Upper lobe of right lung (tissue), 1 donor: ENCODE measurements at regions not wholly inside any gene's neighbourhood (a gene's known extent, or its start where the extent isn't known, plus 50 kb on each side); places are given as distances from the start of the nearest gene placed in this dataset.

Source experiments
- ATAC-seq: fragments of 200-7000 bp; cut with Tn5 transposase; one replicate; pipeline ENCODE4 v1.9.1; 2020; ENCODE audit warnings: mild to moderate bottlenecking, moderate library complexity
- DNase-seq: peaks from one replicate; pipeline ENCODE4 v3.0.0-alpha.2; 2020
- H3K27ac ChIP-seq: fragments of 200-600 bp; one replicate; pipeline ENCODE4 v1.8.0; 2022
- H3K27me3 ChIP-seq: fragments of 200-600 bp; one replicate; pipeline ENCODE4 v1.8.0; 2022; ENCODE audit warnings: mild to moderate bottlenecking
- H3K36me3 ChIP-seq: fragments of 200-600 bp; one replicate; pipeline ENCODE4 v1.8.0; 2022
- H3K4me1 ChIP-seq: fragments of 200-600 bp; one replicate; pipeline ENCODE4 v1.8.0; 2022
- H3K4me3 ChIP-seq: fragments of 200-600 bp; one replicate; pipeline ENCODE4 v1.8.0; 2022; ENCODE audit warnings: mild to moderate bottlenecking
- H3K9me3 ChIP-seq: fragments of 200-600 bp; one replicate; pipeline ENCODE4 v1.8.0; 2022
- CTCF ChIP-seq: fragments of 200-600 bp; IDR thresholded peaks from one replicate; pipeline ENCODE4 v1.8.0; 2022; ENCODE audit warnings: antibody characterized with exemption
- intact Hi-C: fragments of 100-400 bp; cut with DNase I; formaldehyde crosslinking; loops from one replicate; pipeline ENCODE4 v1.11.0; 2022
- donor health status: DM: no; HTN: yes; CAD: no; lungs with severe emphysema.

- ATAC-seq = peak; percentile 46
- Histone ChIP-seq H3K4me3 (no peak overlapping the region), H3K27me3 (no peaks in the 10 kb centered on the region), H3K4me1 (no peaks in the 10 kb centered on the region), H3K36me3 (no peaks in the 10 kb centered on the region), H3K9me3 (no peaks in the 10 kb centered on the region), H3K27ac (no peak overlapping the region)
- intact Hi-C loops = no loop called here
- no peak for TF ChIP-seq CTCF
- no peak for DNase-seq
These were observed 343.3 kb upstream of the TSPY4 start for GRCh38 chrY:8994001-8994400.

GRCh38 chrY:9001231-9001630 lies 336.0 kb upstream of the TSPY4 start:
- Histone ChIP-seq H3K27me3 (no peaks in the 10 kb centered on the region), H3K4me3 (no peak overlapping the region), H3K27ac (no peak overlapping the region), H3K36me3 (no peaks in the 10 kb centered on the region), H3K9me3 (no peaks in the 10 kb centered on the region), H3K4me1 (no peaks in the 10 kb centered on the region)
- TF ChIP-seq CTCF = no peak
- peak; percentile 78 for ATAC-seq
- DNase-seq = no peak
- intact Hi-C loops = no loop called here

GRCh38 chrY:9003739-9004138 lies 333.5 kb upstream of the TSPY4 start:
- DNase-seq (no peak), ATAC-seq (no peak)
- Histone ChIP-seq H3K4me3 (no peak overlapping the region), H3K27me3 (no peaks in the 10 kb centered on the region), H3K27ac (no peak overlapping the region), H3K9me3 (no peaks in the 10 kb centered on the region), H3K36me3 (no peaks in the 10 kb centered on the region), H3K4me1 (no peaks in the 10 kb centered on the region)
- TF ChIP-seq CTCF = no peak
- intact Hi-C loops = no loop called here

DNA sequence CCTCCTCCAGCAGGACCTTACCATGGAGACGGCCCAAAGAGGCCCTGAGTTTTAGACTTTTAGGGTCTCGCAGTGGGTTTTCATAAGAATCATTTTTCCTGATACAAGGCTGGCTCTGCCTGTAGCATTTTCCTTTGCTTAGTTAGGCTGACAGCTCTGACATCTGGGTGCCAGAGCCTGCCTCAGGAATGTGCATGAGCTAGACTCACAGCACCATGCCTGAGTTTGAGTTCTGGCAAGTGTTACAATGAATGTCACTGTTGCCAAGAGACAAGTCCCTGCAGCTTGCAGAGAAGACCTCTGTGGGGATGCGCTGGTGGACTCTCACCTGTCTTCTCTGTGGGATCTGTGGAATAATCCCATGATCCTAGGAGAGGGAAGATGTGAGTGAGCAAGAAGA lies 328.6 kb upstream of the TSPY4 start:
- Histone ChIP-seq H3K36me3 (no peaks in the 10 kb centered on the region), H3K27ac (no peak overlapping the region), H3K27me3 (no peaks in the 10 kb centered on the region), H3K9me3 (no peaks in the 10 kb centered on the region), H3K4me3 (no peak overlapping the region), H3K4me1 (no peaks in the 10 kb centered on the region)
- ATAC-seq (no peak), DNase-seq (no peak)
- intact Hi-C loops = no loop called here
- no peak for TF ChIP-seq CTCF

DNA sequence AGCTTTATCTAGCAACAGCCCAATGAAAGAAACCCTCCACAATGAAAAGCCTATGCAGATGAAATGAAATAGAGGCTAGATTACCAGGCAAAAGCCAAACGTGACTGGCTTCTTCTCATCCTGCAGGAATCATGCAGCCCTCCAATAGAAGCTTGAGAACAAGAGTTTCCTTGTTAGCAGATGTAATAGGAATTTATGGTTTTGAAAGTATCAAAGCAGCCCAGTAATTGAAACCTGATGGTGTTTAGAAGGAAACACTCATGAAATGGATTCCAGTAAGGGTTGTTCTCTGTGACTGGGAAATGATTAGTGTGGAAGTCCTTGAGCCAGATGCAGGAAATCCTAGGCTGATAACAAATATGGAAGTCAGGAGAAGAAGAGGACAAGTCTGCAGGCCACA lies 320.3 kb upstream of the TSPY4 start:
- Histone ChIP-seq H3K27ac (no peak overlapping the region), H3K36me3 (no peaks in the 10 kb centered on the region), H3K4me1 (no peaks in the 10 kb centered on the region), H3K4me3 (no peak overlapping the region), H3K9me3 (no peaks in the 10 kb centered on the region), H3K27me3 (no peaks in the 10 kb centered on the region)
- TF ChIP-seq CTCF = no peak
- intact Hi-C loops = no loop called here
- ATAC-seq = no peak
- no peak for DNase-seq

DNA sequence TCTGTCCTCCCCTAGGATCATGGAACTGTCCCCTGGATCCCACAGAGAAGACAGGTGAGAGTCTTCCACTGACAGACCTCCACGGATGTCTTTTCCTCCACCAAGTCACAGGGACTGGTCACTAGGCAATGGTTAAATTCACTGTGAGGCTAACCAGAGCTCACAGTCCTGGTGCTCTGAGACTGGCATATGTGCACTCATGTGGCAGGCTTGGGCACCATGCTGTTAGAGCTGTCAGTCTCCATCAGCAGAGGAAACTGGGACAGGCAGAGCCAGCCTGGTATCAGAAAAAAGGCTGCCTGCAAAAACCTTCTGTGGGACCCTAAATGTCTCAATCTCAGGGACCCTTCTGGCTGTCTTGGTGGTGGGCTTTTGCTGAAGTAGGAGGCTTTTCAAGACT lies 318.9 kb upstream of the TSPY4 start:
- intact Hi-C loops = no loop called here
- ATAC-seq = no peak
- no peak overlapping the region for H3K4me3 ChIP-seq
- H3K36me3 ChIP-seq = no peaks in the 10 kb centered on the region
- H3K4me1 ChIP-seq = no peaks in the 10 kb centered on the region
- no peaks in the 10 kb centered on the region for H3K27me3 ChIP-seq
- TF ChIP-seq CTCF = no peak
- no peak for DNase-seq
- H3K9me3 ChIP-seq = no peaks in the 10 kb centered on the region
- no peak overlapping the region for H3K27ac ChIP-seq
